ENCODE measurements at regions not wholly inside any gene's neighbourhood (a gene's known extent, or its start where the extent isn't known, plus 50 kb on each side); places are given as distances from the start of the nearest gene placed in this dataset.
A peak's percentile ranks its signal among the peaks of the same experiment; 100 is the strongest.
"Not testable (repeated sequence)": the region's sequence is repeated elsewhere in the genome, so short reads cannot be mapped to it uniquely, and the experiment has no call there.

GRCh38 chr4:29243851-29244250 is 1476.3 kb upstream of the PCDH7 start:
- no peak for DNase-seq

- DNase-seq = no peak
Measured at GRCh38 chr4:29259556-29259955, 1460.6 kb upstream of the PCDH7 start.

- DNase-seq = no peak
Measured at GRCh38 chr4:29262986-29263385, 1457.2 kb upstream of the PCDH7 start.

- DNase-seq = no peak
Measured at GRCh38 chr4:29276150-29276549, 1444.0 kb upstream of the PCDH7 start.

- DNase-seq = no peak
Measured at GRCh38 chr4:29277381-29277780, 1442.8 kb upstream of the PCDH7 start.

GRCh38 chr4:29278585-29278984 is 1441.6 kb upstream of the PCDH7 start:
- no peak for DNase-seq

GRCh38 chr4:29289118-29289517 is 1431.1 kb upstream of the PCDH7 start:
- no peak for DNase-seq

- no peak for DNase-seq
Measured at GRCh38 chr4:29295280-29295679, 1424.9 kb upstream of the PCDH7 start.

GRCh38 chr4:29304595-29304994 is 1415.6 kb upstream of the PCDH7 start:
- DNase-seq = no peak

GRCh38 chr4:29307256-29307655 is 1412.9 kb upstream of the PCDH7 start:
- no peak for DNase-seq

GRCh38 chr4:29307755-29308154 is 1412.4 kb upstream of the PCDH7 start:
- no peak for DNase-seq

- peak in 1 of 2 experiments; percentile 16 for DNase-seq
Measured at GRCh38 chr4:29309050-29309449, 1411.1 kb upstream of the PCDH7 start.

- no peak for DNase-seq
Measured at GRCh38 chr4:29310252-29310651, 1409.9 kb upstream of the PCDH7 start.

- DNase-seq = no peak
Measured at GRCh38 chr4:29311247-29311646, 1408.9 kb upstream of the PCDH7 start.

- no peak for DNase-seq
Measured at GRCh38 chr4:29319663-29320340, 1400.4 kb upstream of the PCDH7 start.

- DNase-seq = no peak
Measured at GRCh38 chr4:29320947-29321620, 1399.1 kb upstream of the PCDH7 start.

- DNase-seq = no peak
Measured at GRCh38 chr4:29326004-29326403, 1394.2 kb upstream of the PCDH7 start.

- DNase-seq = no peak
Measured at GRCh38 chr4:29326816-29327215, 1393.4 kb upstream of the PCDH7 start.

- peak in 1 of 2 experiments; percentile 27 for DNase-seq
Measured at GRCh38 chr4:29336861-29337260, 1383.3 kb upstream of the PCDH7 start.

- no peak for DNase-seq
Measured at GRCh38 chr4:29372971-29373370, 1347.2 kb upstream of the PCDH7 start.

- DNase-seq = no peak
Measured at GRCh38 chr4:29375716-29376115, 1344.5 kb upstream of the PCDH7 start.

GRCh38 chr4:29378237-29378636 is 1341.9 kb upstream of the PCDH7 start:
- DNase-seq = not testable (repeated sequence)

GRCh38 chr4:29390921-29391320 is 1329.2 kb upstream of the PCDH7 start:
- no peak for DNase-seq

GRCh38 chr4:29405116-29405515 is 1315.1 kb upstream of the PCDH7 start:
- no peak for DNase-seq

GRCh38 chr4:29415771-29416170 is 1304.4 kb upstream of the PCDH7 start:
- no peak for DNase-seq
